SJCRH30 (cell line): ENCODE measurements at regions not wholly inside any gene's neighbourhood (a gene's known extent, or its start where the extent isn't known, plus 50 kb on each side); places are given as distances from the start of the nearest gene placed in this dataset.
"Not testable (repeated sequence)": the region's sequence is repeated elsewhere in the genome, so short reads cannot be mapped to it uniquely, and the experiment has no call there.

Experiments
- DNase-seq, 2 experiments: peaks; one replicate each; pipeline ENCODE4 v3.0.0-alpha.2; 2015 to 2020
- H3K27ac ChIP-seq: fragments of 250-450 bp; sonication (Bioruptor Pico); 2 replicates; pipeline ENCODE4 v1.5.1; 2020; ENCODE audit warnings: mild to moderate bottlenecking, moderate library complexity
- H3K27me3 ChIP-seq: fragments of 250-450 bp; sonication (Bioruptor Pico); 2 replicates; pipeline ENCODE4 v1.5.1; 2020; ENCODE audit warnings: mild to moderate bottlenecking, moderate library complexity
- H3K36me3 ChIP-seq: fragments of 250-450 bp; sonication (Bioruptor Pico); 2 replicates; pipeline ENCODE4 v1.5.1; 2020; ENCODE audit warnings: mild to moderate bottlenecking, moderate library complexity
- H3K4me1 ChIP-seq: fragments of 250-450 bp; sonication (Bioruptor Pico); 2 replicates; pipeline ENCODE4 v1.5.1; 2020; ENCODE audit warnings: mild to moderate bottlenecking, moderate library complexity
- H3K4me3 ChIP-seq: fragments of 250-450 bp; sonication (Bioruptor Pico); 2 replicates; pipeline ENCODE4 v1.5.1; 2020; ENCODE audit warnings: mild to moderate bottlenecking, moderate library complexity
- H3K9me3 ChIP-seq: fragments of 250-450 bp; sonication (Bioruptor Pico); replicated peaks from 2 replicates; pipeline ENCODE4 v1.5.1; 2020; ENCODE audit warnings: mild to moderate bottlenecking, moderate library complexity

- Histone ChIP-seq H3K36me3 (no peaks in the 10 kb centered on the region), H3K27me3 (no peaks in the 10 kb centered on the region)
- peak; percentile 3 to 45 for DNase-seq
Measured at GRCh38 chr3:67109651-67110204, 111.6 kb downstream of the KBTBD8 start.

GRCh38 chr3:67113802-67114407 lies 115.8 kb downstream of the KBTBD8 start:
- no peaks in the 10 kb centered on the region for H3K9me3 ChIP-seq
- H3K4me3 ChIP-seq = no peak overlapping the region
- no peaks in the 10 kb centered on the region; the same call in 1 of the 2 replicates for H3K4me1 ChIP-seq
- H3K27ac ChIP-seq = no peak overlapping the region
- H3K36me3 ChIP-seq = no peaks in the 10 kb centered on the region
- no peaks in the 10 kb centered on the region for H3K27me3 ChIP-seq
- peak; percentile 57 to 83 for DNase-seq

More at GRCh38 chr3:67109651-67110204, 111.6 kb downstream of the KBTBD8 start:
- Histone ChIP-seq H3K27ac (no peak overlapping the region), H3K9me3 (no peaks in the 10 kb centered on the region), H3K4me3 (no peak overlapping the region), H3K4me1 (no peaks in the 10 kb centered on the region)

- H3K4me1 ChIP-seq = no peaks in the 10 kb centered on the region; the same call in 1 of the 2 replicates
- H3K36me3 ChIP-seq = no peaks in the 10 kb centered on the region
- no peaks in the 10 kb centered on the region for H3K9me3 ChIP-seq
- H3K4me3 ChIP-seq = no peak overlapping the region
- DNase-seq = no peak
- H3K27me3 ChIP-seq = no peaks in the 10 kb centered on the region
- H3K27ac ChIP-seq = no peak overlapping the region
Measured at GRCh38 chr3:67118122-67118521, 120.0 kb downstream of the KBTBD8 start.

- Histone ChIP-seq H3K27ac (no peak overlapping the region), H3K27me3 (no peaks in the 10 kb centered on the region), H3K36me3 (no peaks in the 10 kb centered on the region), H3K4me3 (no peak overlapping the region), H3K9me3 (no peaks in the 10 kb centered on the region), H3K4me1 (no peaks in the 10 kb centered on the region; the same call in 1 of the 2 replicates)
- DNase-seq = peak in 1 of 2 experiments; percentile 8
Measured at GRCh38 chr3:67118635-67119034, 120.5 kb downstream of the KBTBD8 start.

GRCh38 chr3:67123914-67124313 lies 125.8 kb downstream of the KBTBD8 start:
- Histone ChIP-seq H3K4me3 (no peak overlapping the region), H3K4me1 (no peaks in the 10 kb centered on the region; the same call in 1 of the 2 replicates), H3K27ac (no peak overlapping the region)

GRCh38 chr3:67127254-67127653 lies 129.1 kb downstream of the KBTBD8 start:
- Histone ChIP-seq H3K27ac (no peak overlapping the region), H3K4me3 (no peak overlapping the region), H3K4me1 (no peaks in the 10 kb centered on the region), H3K27me3 (no peaks in the 10 kb centered on the region), H3K9me3 (no peaks in the 10 kb centered on the region), H3K36me3 (no peaks in the 10 kb centered on the region)
- DNase-seq = no peak

More at GRCh38 chr3:67123914-67124313, 125.8 kb downstream of the KBTBD8 start:
- Histone ChIP-seq H3K36me3 (no peaks in the 10 kb centered on the region), H3K27me3 (no peaks in the 10 kb centered on the region), H3K9me3 (no peaks in the 10 kb centered on the region)
- no peak for DNase-seq

GRCh38 chr3:67142432-67142831 lies 144.3 kb downstream of the KBTBD8 start:
- no peaks in the 10 kb centered on the region for H3K4me1 ChIP-seq
- no peaks in the 10 kb centered on the region for H3K9me3 ChIP-seq
- no peak for DNase-seq
- no peaks in the 10 kb centered on the region for H3K27me3 ChIP-seq
- no peaks in the 10 kb centered on the region for H3K36me3 ChIP-seq
- H3K27ac ChIP-seq = no peak overlapping the region
- H3K4me3 ChIP-seq = no peak overlapping the region

GRCh38 chr3:67145738-67146137 lies 147.6 kb downstream of the KBTBD8 start:
- H3K4me1 ChIP-seq = no peaks in the 10 kb centered on the region
- H3K27me3 ChIP-seq = no peaks in the 10 kb centered on the region
- H3K27ac ChIP-seq = no peak overlapping the region
- no peaks in the 10 kb centered on the region for H3K36me3 ChIP-seq
- DNase-seq = no peak
- no peak overlapping the region for H3K4me3 ChIP-seq
- H3K9me3 ChIP-seq = no peaks in the 10 kb centered on the region

- H3K27ac ChIP-seq = no peak overlapping the region
- H3K4me3 ChIP-seq = no peak overlapping the region
- H3K36me3 ChIP-seq = no peaks in the 10 kb centered on the region
- H3K4me1 ChIP-seq = no peaks in the 10 kb centered on the region
- no peak for DNase-seq
- no peaks in the 10 kb centered on the region for H3K9me3 ChIP-seq
- H3K27me3 ChIP-seq = no peaks in the 10 kb centered on the region
Measured at GRCh38 chr3:67154429-67154828, 156.3 kb downstream of the KBTBD8 start.

GRCh38 chr3:67167481-67167880 lies 169.4 kb downstream of the KBTBD8 start:
- H3K4me1 ChIP-seq = no peaks in the 10 kb centered on the region
- H3K4me3 ChIP-seq = no peak overlapping the region
- H3K36me3 ChIP-seq = no peaks in the 10 kb centered on the region
- H3K9me3 ChIP-seq = no peaks in the 10 kb centered on the region
- H3K27me3 ChIP-seq = no peaks in the 10 kb centered on the region
- no peak overlapping the region for H3K27ac ChIP-seq
- no peak for DNase-seq

- Histone ChIP-seq H3K9me3 (no peaks in the 10 kb centered on the region), H3K4me3 (no peak overlapping the region), H3K27me3 (no peaks in the 10 kb centered on the region), H3K4me1 (no peaks in the 10 kb centered on the region), H3K36me3 (no peaks in the 10 kb centered on the region), H3K27ac (no peak overlapping the region)
- no peak for DNase-seq
Measured at GRCh38 chr3:67171841-67172240, 173.7 kb downstream of the KBTBD8 start.

GRCh38 chr3:67173130-67173529 lies 175.0 kb downstream of the KBTBD8 start:
- not testable (repeated sequence) for H3K9me3 ChIP-seq, DNase-seq, H3K4me1 ChIP-seq, H3K27ac ChIP-seq, H3K36me3 ChIP-seq, H3K27me3 ChIP-seq, H3K4me3 ChIP-seq

GRCh38 chr3:67176396-67176795 lies 178.3 kb downstream of the KBTBD8 start:
- no peak for DNase-seq
- Histone ChIP-seq H3K36me3 (no peaks in the 10 kb centered on the region), H3K9me3 (no peaks in the 10 kb centered on the region), H3K4me3 (no peak overlapping the region), H3K27me3 (no peaks in the 10 kb centered on the region), H3K27ac (no peak overlapping the region), H3K4me1 (no peaks in the 10 kb centered on the region)

GRCh38 chr3:67192466-67192865 lies 194.4 kb downstream of the KBTBD8 start:
- no peak for DNase-seq
- H3K36me3 ChIP-seq = no peaks in the 10 kb centered on the region
- no peaks in the 10 kb centered on the region for H3K4me1 ChIP-seq
- H3K27ac ChIP-seq = no peak overlapping the region
- no peaks in the 10 kb centered on the region for H3K27me3 ChIP-seq
- H3K9me3 ChIP-seq = no peaks in the 10 kb centered on the region
- no peak overlapping the region for H3K4me3 ChIP-seq

- H3K36me3 ChIP-seq = no peaks in the 10 kb centered on the region
- H3K27ac ChIP-seq = no peak overlapping the region
Measured at GRCh38 chr3:67196677-67197076, 198.6 kb downstream of the KBTBD8 start.

GRCh38 chr3:67198374-67198773 lies 200.3 kb downstream of the KBTBD8 start:
- Histone ChIP-seq H3K27me3 (no peaks in the 10 kb centered on the region), H3K9me3 (no peaks in the 10 kb centered on the region), H3K27ac (no peak overlapping the region), H3K4me3 (no peak overlapping the region), H3K4me1 (no peaks in the 10 kb centered on the region), H3K36me3 (no peaks in the 10 kb centered on the region)
- DNase-seq = no peak

More at GRCh38 chr3:67196677-67197076, 198.6 kb downstream of the KBTBD8 start:
- DNase-seq = no peak
- Histone ChIP-seq H3K4me3 (no peak overlapping the region), H3K4me1 (no peaks in the 10 kb centered on the region), H3K9me3 (no peaks in the 10 kb centered on the region), H3K27me3 (no peaks in the 10 kb centered on the region)
